Dermis microvascular lymphatic vessel endothelial cell (primary cell): ENCODE measurements at regions not wholly inside any gene's neighbourhood (a gene's known extent, or its start where the extent isn't known, plus 50 kb on each side); places are given as distances from the start of the nearest gene placed in this dataset.
"Not testable (repeated sequence)": the region's sequence is repeated elsewhere in the genome, so short reads cannot be mapped to it uniquely, and the experiment has no call there.

Experiments used
- DNase-seq, 2 donors: peaks; one replicate each; pipeline versions ENCODE4 v3.0.0 to v3.0.0-alpha.2; 2010; ENCODE audit warnings: low read depth in 2 of 2

GRCh38 chr21:20341431-20341830 is 656.8 kb upstream of the NCAM2 start:
- DNase-seq, result no peak

DNA sequence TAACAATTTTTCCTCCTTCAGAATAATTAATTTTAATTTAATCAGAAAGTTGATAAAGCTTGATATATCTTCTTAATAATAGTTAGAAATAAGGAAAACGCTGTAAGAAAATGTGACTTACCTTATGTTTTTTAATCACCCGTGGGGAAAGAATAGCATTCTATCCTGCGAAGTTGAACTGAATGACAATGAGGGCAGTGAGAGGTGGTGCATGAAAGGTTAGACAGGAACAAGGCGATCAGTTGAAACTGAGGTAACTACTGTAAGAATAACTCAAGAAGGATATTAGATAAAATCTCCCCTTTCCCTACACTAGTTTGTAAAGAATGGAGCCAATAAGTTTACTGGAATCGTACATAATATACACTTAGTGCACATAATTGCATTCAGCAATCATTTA is 655.0 kb upstream of the NCAM2 start:
- no peak for DNase-seq

DNA sequence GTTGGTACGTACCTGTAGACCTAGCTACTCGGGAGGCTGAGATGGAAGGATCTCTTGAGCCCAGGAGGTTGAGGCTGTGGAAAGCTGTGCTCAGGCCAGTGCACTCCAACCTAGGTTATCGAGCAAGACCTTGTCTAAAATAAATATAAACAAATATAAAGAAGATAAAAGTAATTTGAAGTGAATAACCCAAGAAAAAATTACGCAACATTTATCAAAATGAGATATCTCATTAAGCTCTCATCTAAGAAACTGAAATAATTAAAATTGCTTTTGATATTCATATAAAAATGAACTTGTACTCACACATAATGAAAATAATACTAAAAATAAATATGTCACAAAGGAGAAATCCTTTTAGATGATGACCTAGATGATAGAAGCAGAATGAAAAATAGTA is 647.1 kb upstream of the NCAM2 start:
- DNase-seq, result no peak

DNA sequence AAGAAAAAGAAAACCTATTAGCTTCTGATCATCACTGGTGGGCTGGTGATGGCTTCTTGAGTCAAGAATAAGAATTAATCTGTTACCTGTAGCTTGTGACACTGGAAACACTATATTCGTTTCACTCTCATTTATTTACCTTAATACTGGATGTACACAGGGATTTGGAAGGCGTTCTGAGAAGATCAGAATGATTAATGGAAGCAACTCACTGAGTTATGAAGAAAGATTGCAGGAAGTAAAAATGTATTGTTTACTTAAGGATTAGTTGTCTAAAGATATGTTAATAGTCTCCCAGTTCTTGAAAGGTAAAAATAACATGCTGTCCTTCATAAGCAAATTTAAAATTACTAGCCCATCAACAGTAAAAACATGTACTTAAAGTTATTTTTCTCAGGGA is 644.9 kb upstream of the NCAM2 start:
- no peak for DNase-seq

DNA sequence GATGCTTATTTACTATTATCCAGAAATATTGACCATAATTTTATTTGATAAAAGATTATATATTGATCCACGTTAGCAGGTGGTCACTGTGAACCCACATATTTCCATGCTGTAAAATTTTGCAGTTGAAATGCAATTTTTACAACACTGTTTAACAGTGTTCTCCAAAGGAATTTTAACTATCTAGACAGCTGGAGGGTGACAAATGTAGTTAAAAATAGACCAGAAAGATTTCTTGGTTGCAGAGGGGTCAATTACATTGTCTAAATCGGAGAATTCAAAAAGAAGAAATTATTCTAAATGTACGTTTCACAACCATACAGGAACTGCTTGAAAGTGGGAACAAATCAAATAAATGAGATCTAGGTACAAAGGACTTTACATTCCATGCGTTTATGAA is 625.2 kb upstream of the NCAM2 start:
- no peak for DNase-seq

- no peak for DNase-seq
Measured at GRCh38 chr21:20377250-20377649, 621.0 kb upstream of the NCAM2 start.

- DNase-seq, result no peak
Measured at GRCh38 chr21:20388400-20388799, 609.8 kb upstream of the NCAM2 start.

GRCh38 chr21:20396798-20397197 is 601.4 kb upstream of the NCAM2 start:
- DNase-seq, result no peak

DNA sequence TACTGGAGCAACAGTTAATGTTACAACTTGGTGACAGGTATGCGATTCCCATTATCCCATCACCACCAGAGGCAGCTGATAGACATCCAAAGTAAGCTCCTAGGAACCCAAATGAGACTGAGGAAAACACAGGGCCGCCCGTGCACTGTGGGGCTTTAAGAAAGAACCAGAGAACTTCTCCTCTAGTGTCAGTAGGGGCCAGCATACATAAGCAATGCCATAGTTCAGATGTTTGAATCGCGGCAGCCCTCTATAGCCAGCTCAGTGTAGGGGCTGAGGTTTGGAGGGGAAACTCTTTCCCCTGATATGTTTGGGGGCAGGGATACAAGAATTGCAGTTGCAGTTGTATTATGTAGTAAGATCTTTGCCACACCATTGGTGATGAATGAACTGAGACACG is 593.3 kb upstream of the NCAM2 start:
- no peak for DNase-seq

- DNase-seq, result no peak
Measured at GRCh38 chr21:20418353-20418752, 579.9 kb upstream of the NCAM2 start.

DNA sequence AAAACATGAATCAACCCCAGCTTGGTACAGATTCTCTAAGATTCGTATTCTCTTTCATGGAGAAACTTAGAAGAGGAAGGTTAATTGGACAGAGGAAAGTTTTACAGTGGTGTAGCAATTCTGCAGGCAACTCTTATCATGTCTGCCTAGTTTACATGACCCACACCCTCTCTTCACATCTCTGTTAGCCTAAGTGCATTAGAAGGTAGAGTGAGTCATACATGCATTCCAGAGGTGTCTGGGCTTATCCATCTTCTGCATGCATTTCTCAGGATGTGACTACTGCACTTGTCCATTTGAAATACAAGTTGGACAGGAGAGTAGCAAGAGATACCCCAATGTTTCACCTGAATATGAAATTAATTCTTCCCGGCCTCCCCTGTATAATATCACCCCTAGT is 578.4 kb upstream of the NCAM2 start:
- DNase-seq, result no peak

GRCh38 chr21:20424943-20425342 is 573.3 kb upstream of the NCAM2 start:
- no peak for DNase-seq

GRCh38 chr21:20425856-20426255 is 572.4 kb upstream of the NCAM2 start:
- DNase-seq, result no peak

GRCh38 chr21:20440338-20440737 is 557.9 kb upstream of the NCAM2 start:
- DNase-seq, result no peak

DNA sequence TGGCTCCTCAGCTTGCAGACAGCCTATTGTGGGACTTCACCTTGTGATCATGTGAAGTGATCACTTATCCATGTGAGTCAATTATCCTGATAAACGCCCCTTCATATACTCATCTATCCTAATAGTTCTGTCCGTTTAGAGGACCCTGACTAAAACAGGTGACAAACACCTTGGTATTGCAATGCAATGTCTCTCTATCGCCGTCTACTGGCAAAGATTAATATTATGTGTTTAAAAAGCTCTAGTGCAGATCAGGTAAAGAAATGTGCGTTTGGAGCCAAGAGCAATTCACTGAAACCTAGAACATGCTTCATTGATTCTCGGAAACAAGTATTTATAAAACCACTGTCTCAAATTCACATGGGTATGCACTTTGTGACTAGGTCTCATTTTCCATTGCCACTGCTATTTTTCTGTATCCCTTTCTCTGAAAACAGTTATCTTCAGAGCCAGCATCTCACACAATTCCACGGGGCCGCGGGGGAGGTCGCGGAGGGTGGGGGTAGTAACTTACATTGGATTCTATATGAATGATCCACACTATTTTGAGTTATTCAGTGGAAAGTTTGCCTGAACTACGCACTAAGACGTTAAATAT is 554.6 kb upstream of the NCAM2 start:
- no peak for DNase-seq

DNA sequence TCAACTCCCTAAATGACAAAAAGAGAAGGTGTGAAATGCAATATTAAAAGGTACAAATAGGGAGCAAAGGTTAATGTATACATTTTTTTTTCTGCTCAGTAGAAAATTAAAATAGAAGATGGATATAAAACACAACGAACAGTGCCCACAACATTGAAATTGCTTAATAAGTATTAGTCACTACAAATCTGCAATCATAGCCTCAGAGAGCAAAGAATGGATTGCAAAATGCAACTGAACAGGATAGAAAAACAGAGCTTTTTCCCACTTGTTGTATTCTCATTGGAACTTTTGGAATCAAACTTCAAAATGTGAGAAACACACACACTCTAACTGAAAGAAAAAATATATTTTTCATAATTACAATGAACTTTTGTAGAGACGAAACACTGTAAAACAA is 552.2 kb upstream of the NCAM2 start:
- DNase-seq, result no peak

GRCh38 chr21:20451046-20451445 is 547.2 kb upstream of the NCAM2 start:
- DNase-seq, result no peak

GRCh38 chr21:20452935-20453334 is 545.3 kb upstream of the NCAM2 start:
- no peak for DNase-seq

GRCh38 chr21:20459838-20460237 is 538.4 kb upstream of the NCAM2 start:
- DNase-seq, result no peak

DNA sequence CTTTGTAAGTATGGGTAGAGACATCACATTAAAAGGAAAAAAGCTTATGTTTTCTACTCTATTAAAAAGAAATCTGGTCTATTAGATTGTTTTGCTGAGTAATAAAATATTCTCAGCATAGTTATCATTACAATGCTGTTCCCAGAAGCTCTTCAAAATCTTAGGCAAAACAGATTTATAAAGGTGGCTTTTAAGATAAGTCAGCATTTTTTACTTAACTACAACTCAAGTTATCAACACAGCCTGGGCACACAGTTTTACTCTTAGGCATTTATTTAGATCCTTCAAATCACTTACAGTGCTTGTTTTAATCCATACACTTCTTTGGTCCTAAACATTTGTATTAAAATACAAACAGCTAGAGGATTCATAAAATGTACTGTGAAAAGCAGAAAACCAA is 534.8 kb upstream of the NCAM2 start:
- DNase-seq, result no peak

DNA sequence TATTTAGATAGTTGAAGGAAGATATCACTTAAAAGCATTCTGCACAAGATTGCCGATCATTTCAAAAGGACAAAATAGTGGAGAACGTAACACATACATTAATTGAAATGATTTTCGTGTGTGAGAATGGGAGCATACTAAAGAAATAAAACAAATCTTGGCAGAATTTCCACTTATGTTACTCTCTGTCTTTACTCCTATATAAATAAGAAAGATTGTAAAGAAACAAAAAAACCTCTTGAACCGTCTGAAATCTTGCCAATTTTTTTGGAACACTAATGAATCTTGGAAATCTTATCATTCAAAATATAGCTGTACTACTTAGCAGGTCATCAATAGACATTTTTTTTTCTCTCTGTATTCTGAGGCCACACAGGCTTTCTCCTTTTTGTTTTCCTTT is 528.8 kb upstream of the NCAM2 start:
- DNase-seq, result no peak

DNA sequence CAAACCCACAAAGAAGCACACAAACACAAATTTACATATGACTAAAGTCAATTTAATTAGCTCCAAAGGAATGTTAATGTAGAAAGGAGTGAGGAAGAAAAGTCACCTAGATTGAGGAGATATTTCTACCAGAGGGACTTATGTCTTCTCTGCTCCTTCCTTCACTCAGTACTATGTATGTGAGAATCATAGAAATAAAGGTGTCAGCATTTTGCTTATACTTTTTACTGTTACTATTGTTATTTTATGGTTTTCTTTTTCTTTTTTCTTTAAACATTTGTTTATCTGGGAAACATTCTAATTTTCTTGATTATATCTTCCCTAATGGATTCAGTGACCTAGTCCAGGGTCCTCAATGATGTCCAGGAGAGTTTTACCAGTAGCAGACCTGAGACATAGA is 511.9 kb upstream of the NCAM2 start:
- DNase-seq, result no peak

DNA sequence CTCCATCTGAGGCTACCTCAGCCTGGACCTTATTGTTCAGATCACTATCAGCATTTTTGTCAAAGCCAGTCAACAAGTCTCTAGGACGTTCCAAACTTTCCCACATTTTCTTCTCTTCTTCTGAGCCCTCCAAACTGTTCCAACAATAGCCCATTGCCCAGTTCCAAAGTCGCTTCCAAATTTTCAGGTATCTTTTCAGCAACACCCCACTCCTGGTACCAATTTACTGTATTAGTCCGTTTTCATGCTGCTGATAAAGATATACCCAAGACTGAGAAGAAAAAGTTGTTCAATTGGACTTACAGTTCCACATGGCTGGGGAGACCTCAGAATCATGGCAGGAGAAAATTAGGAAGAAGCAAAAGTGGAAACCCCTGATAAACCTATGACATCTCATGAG is 495.3 kb upstream of the NCAM2 start:
- not testable (repeated sequence) for DNase-seq

DNA sequence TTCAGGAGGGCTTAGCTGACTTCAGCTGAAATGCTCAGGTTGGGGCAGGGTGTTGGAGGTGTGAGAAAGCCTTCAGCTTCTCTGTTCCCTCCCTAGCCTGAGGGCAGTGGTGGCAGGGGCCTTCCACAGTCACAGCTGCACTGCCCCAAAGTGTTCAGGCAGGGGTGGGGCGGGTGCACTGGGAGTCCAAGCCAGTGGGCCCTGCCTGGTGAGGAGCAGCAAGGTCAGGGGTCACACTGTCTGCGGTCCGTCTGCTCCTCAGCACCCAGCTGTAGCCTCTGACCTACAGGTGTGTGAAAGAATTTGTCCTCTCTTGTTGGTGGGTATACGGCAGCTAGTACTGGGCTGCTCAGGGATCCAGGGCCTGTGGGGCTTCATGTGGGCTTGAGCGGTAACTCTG is 490.4 kb upstream of the NCAM2 start:
- no peak for DNase-seq
